Mammary epithelial cell (primary cell): ENCODE measurements at regions not wholly inside any gene's neighbourhood (a gene's known extent, or its start where the extent isn't known, plus 50 kb on each side); places are given as distances from the start of the nearest gene placed in this dataset.

Experiments
- CTCF ChIP-seq, 2 donors: IDR thresholded peaks in 1 of 2; conservative IDR thresholded peaks in 1 of 2; 2 replicates each; pipeline ENCODE4 v1.5.1; 2011 to 2012; ENCODE audit warnings: inconsistent platforms in 2 of 2, low read length in 2 of 2, mild to moderate bottlenecking in 2 of 2, control low read depth in 1 of 2, low read depth in 1 of 2; ENCODE audit not compliant: insufficient read depth in 1 of 2; ENCODE audit errors: extremely low read depth in 1 of 2
- EZH2 ChIP-seq: IDR thresholded peaks from 2 replicates; pipeline ENCODE4 v1.6.1; 2012; ENCODE audit warnings: low read length, inconsistent platforms, borderline replicate concordance

- TF ChIP-seq CTCF (conservative IDR thresholded peaks at IDR 0.05 in 1 of 2, IDR thresholded peaks at IDR 0.05 in 1 of 2; ENCODE audit: extremely low read depth in 1 of 2, insufficient read depth in 1 of 2, low read depth in 1 of 2, low read length in 2 of 2) = no peak
- no peak for TF ChIP-seq EZH2
Observed at GRCh38 chr12:21073129-21073528, 57.9 kb upstream of the SLCO1B1 start.
